Natural killer cell (primary cell): ENCODE measurements at regions not wholly inside any gene's neighbourhood (a gene's known extent, or its start where the extent isn't known, plus 50 kb on each side); places are given as distances from the start of the nearest gene placed in this dataset.

ENCODE experiments used
- ATAC-seq, 3 donors: fragments of 150-1000 bp in 2 of 3; fragments of 200-7000 bp in 1 of 3; cut with Tn5 transposase; 1 replicate in 1 of 3; 2 replicates in 2 of 3; pipeline ENCODE4 v1.10.0; 2021; ENCODE audit warnings: mild to moderate bottlenecking in 2 of 3, moderate library complexity in 2 of 3
- DNase-seq, 2 donors: peaks; one replicate each; pipeline versions ENCODE4 v3.0.0 to v3.0.0-alpha.2; 2013 to 2021; ENCODE audit warnings: mixed read lengths in 1 of 2
- H3K27ac ChIP-seq: one replicate; pipeline ENCODE4 v1.5.1; 2013; ENCODE audit warnings: mild to moderate bottlenecking, low read length
- H3K27me3 ChIP-seq: one replicate; pipeline ENCODE4 v1.6.1; 2013; ENCODE audit warnings: low read length; ENCODE audit not compliant: control insufficient read depth, insufficient read depth
- H3K36me3 ChIP-seq: one replicate; pipeline ENCODE4 v1.6.1; 2013; ENCODE audit warnings: low read length; ENCODE audit not compliant: control insufficient read depth, insufficient read depth
- H3K4me1 ChIP-seq: one replicate; pipeline ENCODE4 v1.6.1; 2013; ENCODE audit warnings: low read length; ENCODE audit not compliant: control insufficient read depth, insufficient read depth
- H3K4me3 ChIP-seq: one replicate; pipeline ENCODE4 v1.5.1; 2013; ENCODE audit warnings: low read length
- H3K9me3 ChIP-seq: one replicate; pipeline ENCODE4 v1.6.1; 2013; ENCODE audit warnings: low read length; ENCODE audit not compliant: control insufficient read depth, insufficient read depth
- H3K27ac Mint-ChIP-seq, 2 donors: one replicate each; pipeline ENCODE4 v1.8.0; 2022; ENCODE audit warnings: mild to moderate bottlenecking in 2 of 2, mixed read lengths in 2 of 2, moderate library complexity in 1 of 2
- H3K27me3 Mint-ChIP-seq, 2 donors: one replicate each; pipeline ENCODE4 v1.8.0; 2022; ENCODE audit warnings: low read depth in 2 of 2, mixed read lengths in 2 of 2
- H3K36me3 Mint-ChIP-seq: one replicate; pipeline ENCODE4 v1.8.0; 2022; ENCODE audit warnings: mixed read lengths
- H3K4me1 Mint-ChIP-seq, 2 donors: one replicate each; pipeline ENCODE4 v1.8.0; 2022; ENCODE audit warnings: mixed read lengths in 2 of 2
- H3K4me3 Mint-ChIP-seq: one replicate; pipeline ENCODE4 v1.8.0; 2022; ENCODE audit warnings: mild to moderate bottlenecking, moderate library complexity, mixed read lengths
- H3K9me3 Mint-ChIP-seq, 2 donors: one replicate each; pipeline ENCODE4 v1.8.0; 2022; ENCODE audit warnings: mixed read lengths in 2 of 2
- CTCF ChIP-seq: fragments of 200-600 bp; IDR thresholded peaks from one replicate; pipeline ENCODE4 v1.8.0; 2022; ENCODE audit warnings: antibody characterized with exemption
- WGBS: methylation state at CpG from one replicate; pipeline ENCODE4 v1.1.7; 2013; ENCODE audit warnings: missing lambda C conversion rate; ENCODE audit not compliant: insufficient coverage; 5-methylcytosine and 5-hydroxymethylcytosine counted together
- intact Hi-C: fragments of 100-400 bp; cut with micrococcal nuclease; formaldehyde crosslinking; loops from one replicate; pipeline ENCODE4 v1.14.2; 2022

DNA sequence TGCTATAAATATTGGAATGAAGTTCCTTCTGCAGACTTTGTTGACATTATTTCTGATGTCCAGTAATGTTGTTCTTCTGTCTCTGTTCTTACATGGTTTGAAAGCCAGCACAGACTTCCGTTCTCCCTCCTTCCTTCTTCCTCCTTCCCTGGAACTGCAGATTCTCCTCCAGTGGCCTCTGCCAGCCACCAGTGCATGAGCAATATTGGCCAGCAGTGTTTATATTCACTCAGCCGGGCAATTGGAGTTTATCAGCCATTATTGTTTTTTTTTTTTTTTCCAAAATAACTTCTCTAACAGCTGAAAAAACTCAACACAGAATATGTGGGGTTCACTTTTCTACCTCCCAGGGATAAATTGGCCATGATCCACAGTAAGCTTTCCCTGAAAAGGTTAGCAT lies 86.8 kb downstream of the ADCYAP1 start:
- 89% methylated on average over 2 of the region's 2 CpGs for WGBS
- no peak for ATAC-seq
- H3K27ac ChIP-seq = no peak overlapping the region
- DNase-seq = no peak
- Mint-ChIP-seq H3K36me3 (no peaks in the 10 kb centered on the region), H3K9me3 (peaks cover 2 to 9% of the 10 kb centered on the region in 2 donors), H3K27ac (no peak overlapping the region), H3K27me3 (peaks cover 2 to 3% of the 10 kb centered on the region in 2 donors), H3K4me3 (no peak overlapping the region), H3K4me1 (no peaks in the 10 kb centered on the region)
- no peaks in the 10 kb centered on the region for H3K9me3 ChIP-seq
- no peak for TF ChIP-seq CTCF
- H3K27me3 ChIP-seq = no peaks in the 10 kb centered on the region
- intact Hi-C loops = no loop called here
- H3K4me3 ChIP-seq = no peak overlapping the region
- H3K36me3 ChIP-seq = no peaks in the 10 kb centered on the region
- no peaks in the 10 kb centered on the region for H3K4me1 ChIP-seq

- Histone ChIP-seq H3K36me3 (no peaks in the 10 kb centered on the region), H3K27me3 (no peaks in the 10 kb centered on the region), H3K9me3 (no peaks in the 10 kb centered on the region), H3K27ac (no peak overlapping the region), H3K4me1 (no peaks in the 10 kb centered on the region), H3K4me3 (no peak overlapping the region)
- Mint-ChIP-seq H3K9me3 (peaks cover 5 to 11% of the 10 kb centered on the region in 2 donors), H3K27ac (no peak overlapping the region), H3K4me1 (no peaks in the 10 kb centered on the region), H3K27me3 (no peaks in the 10 kb centered on the region), H3K4me3 (no peak overlapping the region), H3K36me3 (no peaks in the 10 kb centered on the region)
- intact Hi-C loops = no loop called here
- no peak for DNase-seq
- no peak for ATAC-seq
- TF ChIP-seq CTCF = no peak
- WGBS = 82% methylated on average over 3 of the region's 3 CpGs
These were observed 88.9 kb downstream of the ADCYAP1 start for GRCh38 chr18:993560-993959.

GRCh38 chr18:995629-996028 lies 91.0 kb downstream of the ADCYAP1 start:
- no peak overlapping the region for H3K27ac Mint-ChIP-seq
- H3K4me1 Mint-ChIP-seq = no peaks in the 10 kb centered on the region
- Histone ChIP-seq H3K27me3 (no peaks in the 10 kb centered on the region), H3K36me3 (no peaks in the 10 kb centered on the region), H3K27ac (no peak overlapping the region), H3K4me3 (no peak overlapping the region), H3K4me1 (no peaks in the 10 kb centered on the region), H3K9me3 (no peaks in the 10 kb centered on the region)
- H3K9me3 Mint-ChIP-seq = peaks cover 5 to 11% of the 10 kb centered on the region in 2 donors
- ATAC-seq (no peak), DNase-seq (no peak)
- H3K27me3 Mint-ChIP-seq = no peaks in the 10 kb centered on the region
- H3K36me3 Mint-ChIP-seq = no peaks in the 10 kb centered on the region
- 84% methylated on average over 2 of the region's 2 CpGs for WGBS
- no peak for TF ChIP-seq CTCF
- no peak overlapping the region for H3K4me3 Mint-ChIP-seq
- intact Hi-C loops = no loop called here

- H3K36me3 ChIP-seq = no peaks in the 10 kb centered on the region
- H3K27me3 Mint-ChIP-seq = no peaks in the 10 kb centered on the region
- H3K27ac ChIP-seq = no peak overlapping the region
- peaks cover 5 to 8% of the 10 kb centered on the region in 2 donors for H3K9me3 Mint-ChIP-seq
- TF ChIP-seq CTCF = no peak
- no peak overlapping the region for H3K4me3 ChIP-seq
- H3K9me3 ChIP-seq = no peaks in the 10 kb centered on the region
- no peak for DNase-seq
- H3K27me3 ChIP-seq = no peaks in the 10 kb centered on the region
- WGBS = no CpG with 5 or more reads among the region's 1 CpG
- no peak for ATAC-seq
- H3K27ac Mint-ChIP-seq = no peak overlapping the region
- H3K4me1 ChIP-seq = no peaks in the 10 kb centered on the region
- no peaks in the 10 kb centered on the region for H3K4me1 Mint-ChIP-seq
- H3K36me3 Mint-ChIP-seq = no peaks in the 10 kb centered on the region
- no peak overlapping the region for H3K4me3 Mint-ChIP-seq
- intact Hi-C loops = no loop called here
These were observed 92.8 kb downstream of the ADCYAP1 start for GRCh38 chr18:997499-997898.
